Stomach (tissue), 8 donors: ENCODE measurements at regions not wholly inside any gene's neighbourhood (a gene's known extent, or its start where the extent isn't known, plus 50 kb on each side); places are given as distances from the start of the nearest gene placed in this dataset.

Source experiments
- DNase-seq, 2 donors: peaks; one replicate each; pipeline versions ENCODE4 v3.0.0 to v3.0.0-alpha.2; 2013 to 2019
- H3K27ac ChIP-seq, 5 donors: fragments of 200-600 bp in 4 of 5; sonication (generic) in 4 of 5; one replicate each; pipeline ENCODE4 v1.5.1; 2013 to 2019; ENCODE audit warnings: mild to moderate bottlenecking in 1 of 5, moderate library complexity in 1 of 5
- H3K27me3 ChIP-seq, 3 donors: fragments of 200-600 bp; sonication (generic); one replicate each; pipeline ENCODE4 v1.5.1; 2017 to 2019; ENCODE audit warnings: mixed run types in 1 of 3
- H3K36me3 ChIP-seq, 4 donors: fragments of 200-600 bp; sonication (generic); 1 replicate in 3 of 4; 2 replicates in 1 of 4; pipeline ENCODE4 v1.5.1; 2016 to 2019
- H3K4me1 ChIP-seq, 4 donors: fragments of 200-600 bp; sonication (generic); one replicate each; pipeline ENCODE4 v1.5.1; 2016 to 2019
- H3K4me3 ChIP-seq, 4 donors: fragments of 200-600 bp; sonication (generic) in 3 of 4; one replicate each; pipeline ENCODE4 v1.5.1; 2016 to 2019; ENCODE audit warnings: mild to moderate bottlenecking in 1 of 4
- H3K9me3 ChIP-seq, 4 donors: fragments of 200-600 bp; sonication (generic); one replicate each; pipeline ENCODE4 v1.5.1; 2016 to 2019
- EP300 ChIP-seq: sonication (generic); formaldehyde crosslinking; IDR thresholded peaks from one replicate; pipeline ENCODE4 v1.6.1; 2017; ENCODE audit warnings: antibody characterized with exemption
- POLR2A ChIP-seq, 4 donors: fragments of 450-650 bp; IDR thresholded peaks; one replicate each; pipeline ENCODE4 v1.6.1; 2016; ENCODE audit warnings: antibody characterized with exemption in 4 of 4, control low read depth in 2 of 4, mild to moderate bottlenecking in 1 of 4, moderate library complexity in 1 of 4
- POLR2AphosphoS5 ChIP-seq, 3 donors: sonication (generic); formaldehyde crosslinking; IDR thresholded peaks; one replicate each; pipeline ENCODE4 v1.6.1; 2016; ENCODE audit warnings: antibody characterized with exemption in 3 of 3
- WGBS, 5 donors: extraction: QIAGEN DNeasy Blood & Tissue Kit in 3 of 5; methylation state at CpG; one replicate each; pipeline versions ENCODE4 v1.1.5 to v1.1.7; 2013 to 2018; 5-methylcytosine and 5-hydroxymethylcytosine counted together
- intact Hi-C: fragments of 100-400 bp; cut with DNase I; formaldehyde crosslinking; loops from one replicate; pipeline ENCODE4 v1.15.1; 2023; ENCODE audit warnings: low total_unique reads
- TF ChIP-seq, protein P1 (sequence below), 7 experiments: fragments of 450-650 bp in 4 of 7; fragments of 200-600 bp in 3 of 7; sonication (generic) in 3 of 7; IDR thresholded peaks; one replicate each; pipeline ENCODE4 v1.5.1; 2016 to 2019; ENCODE audit warnings: antibody characterized with exemption in 7 of 7, control low read depth in 2 of 7, mild to moderate bottlenecking in 1 of 7
- donor health status: healthy with polysubstance abuse.
- donor health status: Bipolar disorder and iron deficiency.
- donor health status: healthy.

DNA sequence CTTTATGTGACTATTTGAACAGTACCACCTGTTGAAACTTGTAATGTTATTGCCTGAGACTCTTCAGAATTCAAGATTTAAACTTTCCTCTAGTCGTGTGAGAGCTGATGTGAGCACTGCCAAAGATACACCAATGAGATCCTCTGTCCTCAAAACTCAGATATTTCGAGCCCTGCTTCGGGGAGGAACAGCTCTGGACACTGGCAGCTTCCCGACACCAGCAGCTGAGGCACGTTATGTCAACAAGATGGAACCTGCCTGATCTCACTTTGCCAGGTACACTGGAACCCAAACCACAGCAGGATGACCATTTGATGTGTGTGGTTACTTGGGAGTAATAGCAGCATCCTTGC, 319.9 kb upstream of the RBMS1 start:
- intact Hi-C loops = no loop called here
- Histone ChIP-seq H3K36me3 (no peaks in the 10 kb centered on the region), H3K9me3 (no peaks in the 10 kb centered on the region), H3K27me3 (no peaks in the 10 kb centered on the region), H3K27ac (peak overlapping the region in 1 of 5 donors; percentile 24), H3K4me3 (no peak overlapping the region), H3K4me1 (no peaks in the 10 kb centered on the region)
- WGBS, 5 donors = 72 to 82% (median 80%) methylated on average over 5 of the region's 5 CpGs
- TF ChIP-seq POLR2AphosphoS5 (IDR thresholded peaks at IDR 0.05) = no peak
- TF ChIP-seq, protein P1, sequence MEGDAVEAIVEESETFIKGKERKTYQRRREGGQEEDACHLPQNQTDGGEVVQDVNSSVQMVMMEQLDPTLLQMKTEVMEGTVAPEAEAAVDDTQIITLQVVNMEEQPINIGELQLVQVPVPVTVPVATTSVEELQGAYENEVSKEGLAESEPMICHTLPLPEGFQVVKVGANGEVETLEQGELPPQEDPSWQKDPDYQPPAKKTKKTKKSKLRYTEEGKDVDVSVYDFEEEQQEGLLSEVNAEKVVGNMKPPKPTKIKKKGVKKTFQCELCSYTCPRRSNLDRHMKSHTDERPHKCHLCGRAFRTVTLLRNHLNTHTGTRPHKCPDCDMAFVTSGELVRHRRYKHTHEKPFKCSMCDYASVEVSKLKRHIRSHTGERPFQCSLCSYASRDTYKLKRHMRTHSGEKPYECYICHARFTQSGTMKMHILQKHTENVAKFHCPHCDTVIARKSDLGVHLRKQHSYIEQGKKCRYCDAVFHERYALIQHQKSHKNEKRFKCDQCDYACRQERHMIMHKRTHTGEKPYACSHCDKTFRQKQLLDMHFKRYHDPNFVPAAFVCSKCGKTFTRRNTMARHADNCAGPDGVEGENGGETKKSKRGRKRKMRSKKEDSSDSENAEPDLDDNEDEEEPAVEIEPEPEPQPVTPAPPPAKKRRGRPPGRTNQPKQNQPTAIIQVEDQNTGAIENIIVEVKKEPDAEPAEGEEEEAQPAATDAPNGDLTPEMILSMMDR (IDR thresholded peaks at IDR 0.05) = no peak
- no peak for TF ChIP-seq EP300
- no peak for TF ChIP-seq POLR2A (IDR thresholded peaks at IDR 0.05)
- no peak for DNase-seq

DNA sequence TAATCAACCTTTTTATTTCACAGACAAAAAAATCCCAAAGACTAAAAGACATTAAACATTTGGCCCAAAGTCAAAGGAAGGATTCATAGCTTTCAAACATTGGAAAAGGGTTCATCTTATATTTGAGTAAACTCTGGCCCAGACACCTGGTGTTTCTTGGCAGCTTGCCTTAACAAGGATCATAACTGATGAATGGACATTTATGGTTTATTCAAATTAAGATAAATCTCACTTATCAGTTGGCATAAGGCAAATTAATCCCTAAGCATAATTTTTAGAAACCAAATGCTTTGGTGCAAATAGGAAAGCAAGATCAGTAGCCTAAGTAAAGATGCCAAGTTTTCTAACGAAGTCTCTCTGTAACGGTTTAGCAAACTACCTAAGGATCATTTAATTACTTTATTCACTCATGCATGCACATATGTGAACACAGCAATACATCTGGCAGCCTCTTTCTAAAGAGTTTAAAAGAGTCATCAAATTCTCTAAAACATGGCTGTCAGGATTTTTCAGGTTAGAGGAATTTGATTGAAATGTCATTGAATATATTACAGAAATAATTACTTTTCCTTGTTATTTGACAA, 323.4 kb upstream of the RBMS1 start:
- intact Hi-C loops = no loop called here
- Histone ChIP-seq H3K4me3 (no peak overlapping the region), H3K27me3 (no peaks in the 10 kb centered on the region), H3K27ac (no peak overlapping the region), H3K4me1 (no peaks in the 10 kb centered on the region), H3K9me3 (no peaks in the 10 kb centered on the region), H3K36me3 (no peaks in the 10 kb centered on the region)
- DNase-seq = no peak
- WGBS, 5 donors = 52 to 68% (median 57%) methylated on average over 2 of the region's 2 CpGs
- TF ChIP-seq, protein P1 (IDR thresholded peaks at IDR 0.05) = no peak
- TF ChIP-seq POLR2AphosphoS5 (IDR thresholded peaks at IDR 0.05) = no peak
- TF ChIP-seq POLR2A (IDR thresholded peaks at IDR 0.05) = no peak
- TF ChIP-seq EP300 = no peak

DNA sequence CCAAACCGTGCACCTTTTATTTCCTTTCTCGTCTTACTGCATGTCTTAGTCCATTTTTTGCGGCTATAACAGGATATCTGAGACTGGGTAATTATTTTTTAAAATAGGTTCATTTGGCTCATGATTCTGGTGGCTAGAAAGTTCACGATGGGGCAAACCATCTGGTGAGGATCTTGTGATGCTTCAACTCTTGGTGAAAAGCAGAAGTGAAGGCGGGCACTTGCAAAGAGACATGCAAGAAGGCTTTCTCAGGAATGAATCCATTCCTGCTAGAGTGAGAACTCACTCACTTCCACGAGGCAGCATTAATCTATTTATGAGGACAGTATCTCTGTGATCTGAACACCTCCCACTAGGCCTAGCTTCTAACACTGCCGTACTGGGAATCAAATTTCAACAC, 327.1 kb upstream of the RBMS1 start:
- Histone ChIP-seq H3K4me1 (no peaks in the 10 kb centered on the region), H3K4me3 (no peak overlapping the region), H3K36me3 (no peaks in the 10 kb centered on the region), H3K9me3 (peaks cover 0 to 17% (median 7%) of the 10 kb centered on the region in 4 donors), H3K27me3 (no peaks in the 10 kb centered on the region), H3K27ac (no peak overlapping the region)
- intact Hi-C loops = no loop called here
- no peak for DNase-seq
- TF ChIP-seq POLR2A (IDR thresholded peaks at IDR 0.05) = no peak
- TF ChIP-seq, protein P1 (IDR thresholded peaks at IDR 0.05) = no peak
- TF ChIP-seq POLR2AphosphoS5 (IDR thresholded peaks at IDR 0.05) = no peak
- no peak for TF ChIP-seq EP300
- WGBS, 5 donors = 77 to 83% (median 79%) methylated on average over 7 of the region's 7 CpGs

DNA sequence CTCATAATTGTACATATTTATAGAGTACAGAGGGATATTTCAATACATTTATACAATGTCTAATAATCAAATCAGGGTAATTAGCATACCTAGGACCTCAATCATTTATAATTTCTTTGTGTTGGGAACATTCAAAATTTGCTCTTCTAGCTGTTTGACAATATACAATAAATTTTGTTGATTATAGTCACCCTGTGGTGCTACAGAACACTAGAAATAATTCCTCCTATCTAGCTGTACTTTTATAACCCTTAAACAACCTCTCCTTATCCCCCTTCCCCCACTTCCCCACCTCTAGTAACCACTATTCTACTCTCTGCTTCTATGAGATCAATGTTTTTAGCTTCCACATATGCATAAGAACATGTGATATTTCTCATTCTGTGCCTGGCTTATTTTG, 328.4 kb upstream of the RBMS1 start:
- no peak overlapping the region for H3K27ac ChIP-seq
- intact Hi-C loops = no loop called here
- no peak overlapping the region for H3K4me3 ChIP-seq
- no peak for DNase-seq
- H3K4me1 ChIP-seq = no peaks in the 10 kb centered on the region
- no peaks in the 10 kb centered on the region for H3K27me3 ChIP-seq
- peaks cover 6 to 26% (median 17%) of the 10 kb centered on the region in 4 donors for H3K9me3 ChIP-seq
- H3K36me3 ChIP-seq = no peaks in the 10 kb centered on the region
- no peak for TF ChIP-seq EP300
- TF ChIP-seq POLR2AphosphoS5 (IDR thresholded peaks at IDR 0.05) = no peak
- TF ChIP-seq, protein P1 (IDR thresholded peaks at IDR 0.05) = no peak
- TF ChIP-seq POLR2A (IDR thresholded peaks at IDR 0.05) = no peak
